ENCODE measurements at regions not wholly inside any gene's neighbourhood (a gene's known extent, or its start where the extent isn't known, plus 50 kb on each side); places are given as distances from the start of the nearest gene placed in this dataset.

DNA sequence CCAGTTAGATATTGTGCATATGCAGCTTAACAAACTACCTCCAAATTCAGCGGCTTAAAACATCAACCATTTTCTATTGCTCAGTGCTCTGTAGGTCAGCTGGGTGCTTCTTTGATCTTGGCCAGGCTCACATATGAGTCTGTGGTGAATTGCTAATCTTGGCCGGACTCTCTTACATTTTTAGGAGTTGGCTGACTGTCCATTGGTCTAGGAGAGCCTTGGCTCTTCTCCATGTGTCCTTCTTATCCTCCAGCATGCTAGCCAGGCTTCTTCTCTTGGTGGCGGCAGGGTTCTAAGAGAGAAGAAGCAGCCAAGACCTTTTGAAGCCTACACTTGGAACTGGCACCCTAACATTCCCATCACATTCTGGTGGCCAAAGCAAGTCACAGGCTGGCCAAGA lies 174.3 kb upstream of the PWP1 start:
- DNase-seq (ENCODE audit: insufficient read length, low spot score, missing footprints): peak; percentile 58
- Histone ChIP-seq H4K20me1 (ENCODE audit: insufficient read depth, low read length) (no peaks in the 10 kb centered on the region), H3K4me3 (ENCODE audit: insufficient read depth, low read length) (no peak overlapping the region), H3K4me2 (ENCODE audit: insufficient read depth, low read length) (no peak overlapping the region), H3K36me3 (ENCODE audit: insufficient read depth, low read length) (no peaks in the 10 kb centered on the region), H3K27ac (ENCODE audit: low read depth, low read length) (no peak overlapping the region), H2AFZ (ENCODE audit: low read length) (no peak overlapping the region), H3K79me2 (ENCODE audit: insufficient read depth, low read length) (no peaks in the 10 kb centered on the region), H3K9me3 (ENCODE audit: low read depth, low read length) (no peaks in the 10 kb centered on the region), H3K27me3 (ENCODE audit: insufficient read depth, low read length) (no peaks in the 10 kb centered on the region), H3K4me1 (ENCODE audit: insufficient read depth, low read length) (peaks cover 21% of the 10 kb centered on the region)
- TF ChIP-seq, protein P1, sequence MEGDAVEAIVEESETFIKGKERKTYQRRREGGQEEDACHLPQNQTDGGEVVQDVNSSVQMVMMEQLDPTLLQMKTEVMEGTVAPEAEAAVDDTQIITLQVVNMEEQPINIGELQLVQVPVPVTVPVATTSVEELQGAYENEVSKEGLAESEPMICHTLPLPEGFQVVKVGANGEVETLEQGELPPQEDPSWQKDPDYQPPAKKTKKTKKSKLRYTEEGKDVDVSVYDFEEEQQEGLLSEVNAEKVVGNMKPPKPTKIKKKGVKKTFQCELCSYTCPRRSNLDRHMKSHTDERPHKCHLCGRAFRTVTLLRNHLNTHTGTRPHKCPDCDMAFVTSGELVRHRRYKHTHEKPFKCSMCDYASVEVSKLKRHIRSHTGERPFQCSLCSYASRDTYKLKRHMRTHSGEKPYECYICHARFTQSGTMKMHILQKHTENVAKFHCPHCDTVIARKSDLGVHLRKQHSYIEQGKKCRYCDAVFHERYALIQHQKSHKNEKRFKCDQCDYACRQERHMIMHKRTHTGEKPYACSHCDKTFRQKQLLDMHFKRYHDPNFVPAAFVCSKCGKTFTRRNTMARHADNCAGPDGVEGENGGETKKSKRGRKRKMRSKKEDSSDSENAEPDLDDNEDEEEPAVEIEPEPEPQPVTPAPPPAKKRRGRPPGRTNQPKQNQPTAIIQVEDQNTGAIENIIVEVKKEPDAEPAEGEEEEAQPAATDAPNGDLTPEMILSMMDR (IDR thresholded peaks at IDR 0.05; ENCODE audit: extremely low read depth, low read depth, low read length): no peak

- no peak overlapping the region for H2AFZ ChIP-seq (ENCODE audit: low read length)
- no peaks in the 10 kb centered on the region for H3K36me3 ChIP-seq (ENCODE audit: insufficient read depth, low read length)
- H3K79me2 ChIP-seq (ENCODE audit: insufficient read depth, low read length): no peaks in the 10 kb centered on the region
- H3K4me3 ChIP-seq (ENCODE audit: insufficient read depth, low read length): no peak overlapping the region
- H3K27me3 ChIP-seq (ENCODE audit: insufficient read depth, low read length): no peaks in the 10 kb centered on the region
- no peaks in the 10 kb centered on the region for H3K9me3 ChIP-seq (ENCODE audit: low read depth, low read length)
- DNase-seq (ENCODE audit: insufficient read length, low spot score, missing footprints): no peak
- TF ChIP-seq, protein P1 (IDR thresholded peaks at IDR 0.05; ENCODE audit: extremely low read depth, low read depth, low read length): no peak
- peaks cover 21% of the 10 kb centered on the region for H3K4me1 ChIP-seq (ENCODE audit: insufficient read depth, low read length)
- H3K27ac ChIP-seq (ENCODE audit: low read depth, low read length): no peak overlapping the region
- no peak overlapping the region for H3K4me2 ChIP-seq (ENCODE audit: insufficient read depth, low read length)
- H4K20me1 ChIP-seq (ENCODE audit: insufficient read depth, low read length): no peaks in the 10 kb centered on the region
These were observed 173.2 kb upstream of the PWP1 start for GRCh38 chr12:107512391-107512790.

GRCh38 chr12:107513184-107513583 lies 172.4 kb upstream of the PWP1 start:
- TF ChIP-seq, protein P1 (IDR thresholded peaks at IDR 0.05; ENCODE audit: extremely low read depth, low read depth, low read length): no peak
- H4K20me1 ChIP-seq (ENCODE audit: insufficient read depth, low read length): no peaks in the 10 kb centered on the region
- H3K4me3 ChIP-seq (ENCODE audit: insufficient read depth, low read length): no peak overlapping the region
- H3K79me2 ChIP-seq (ENCODE audit: insufficient read depth, low read length): no peaks in the 10 kb centered on the region
- no peak for DNase-seq (ENCODE audit: insufficient read length, low spot score, missing footprints)
- H2AFZ ChIP-seq (ENCODE audit: low read length): no peak overlapping the region
- H3K27ac ChIP-seq (ENCODE audit: low read depth, low read length): no peak overlapping the region
- H3K4me2 ChIP-seq (ENCODE audit: insufficient read depth, low read length): no peak overlapping the region
- no peaks in the 10 kb centered on the region for H3K36me3 ChIP-seq (ENCODE audit: insufficient read depth, low read length)
- no peaks in the 10 kb centered on the region for H3K9me3 ChIP-seq (ENCODE audit: low read depth, low read length)
- peaks cover 21% of the 10 kb centered on the region for H3K4me1 ChIP-seq (ENCODE audit: insufficient read depth, low read length)
- no peaks in the 10 kb centered on the region for H3K27me3 ChIP-seq (ENCODE audit: insufficient read depth, low read length)

- H3K36me3 ChIP-seq (ENCODE audit: insufficient read depth, low read length): no peaks in the 10 kb centered on the region
- H3K27me3 ChIP-seq (ENCODE audit: insufficient read depth, low read length): no peaks in the 10 kb centered on the region
- peak; percentile 53 for DNase-seq (ENCODE audit: insufficient read length, low spot score, missing footprints)
- H3K9me3 ChIP-seq (ENCODE audit: low read depth, low read length): no peaks in the 10 kb centered on the region
- TF ChIP-seq, protein P1 (IDR thresholded peaks at IDR 0.05; ENCODE audit: extremely low read depth, low read depth, low read length): no peak
- no peak overlapping the region for H3K27ac ChIP-seq (ENCODE audit: low read depth, low read length)
- peaks cover 21% of the 10 kb centered on the region for H3K4me1 ChIP-seq (ENCODE audit: insufficient read depth, low read length)
- H2AFZ ChIP-seq (ENCODE audit: low read length): no peak overlapping the region
- no peaks in the 10 kb centered on the region for H4K20me1 ChIP-seq (ENCODE audit: insufficient read depth, low read length)
- H3K79me2 ChIP-seq (ENCODE audit: insufficient read depth, low read length): no peaks in the 10 kb centered on the region
- H3K4me3 ChIP-seq (ENCODE audit: insufficient read depth, low read length): no peak overlapping the region
- H3K4me2 ChIP-seq (ENCODE audit: insufficient read depth, low read length): no peak overlapping the region
These were observed 171.8 kb upstream of the PWP1 start for GRCh38 chr12:107513636-107514400.
